ENCODE measurements at regions not wholly inside any gene's neighbourhood (a gene's known extent, or its start where the extent isn't known, plus 50 kb on each side); places are given as distances from the start of the nearest gene placed in this dataset.
"Not testable (repeated sequence)": the region's sequence is repeated elsewhere in the genome, so short reads cannot be mapped to it uniquely, and the experiment has no call there.

DNA sequence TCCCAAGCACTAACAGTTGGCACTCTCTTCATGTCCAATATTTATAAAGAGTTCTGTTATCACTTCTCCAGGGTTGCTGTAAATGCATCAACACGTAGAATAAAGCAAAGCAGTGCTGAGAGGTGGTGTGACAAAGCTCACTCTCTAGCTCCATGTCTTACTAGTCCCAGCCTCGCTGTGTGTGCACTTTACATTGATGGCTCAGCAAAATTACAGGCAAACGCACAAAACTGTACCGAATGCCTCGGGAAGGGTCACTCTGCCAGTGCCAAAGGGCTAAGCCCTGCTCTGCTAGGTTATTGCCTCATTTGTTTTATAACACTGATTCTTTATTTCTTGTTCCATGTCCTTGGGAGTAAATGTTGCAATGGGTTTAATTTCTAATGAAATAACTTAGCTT, 1005.9 kb upstream of the WWC1 start:
- DNase-seq (ENCODE audit: low spot score), result no peak

DNA sequence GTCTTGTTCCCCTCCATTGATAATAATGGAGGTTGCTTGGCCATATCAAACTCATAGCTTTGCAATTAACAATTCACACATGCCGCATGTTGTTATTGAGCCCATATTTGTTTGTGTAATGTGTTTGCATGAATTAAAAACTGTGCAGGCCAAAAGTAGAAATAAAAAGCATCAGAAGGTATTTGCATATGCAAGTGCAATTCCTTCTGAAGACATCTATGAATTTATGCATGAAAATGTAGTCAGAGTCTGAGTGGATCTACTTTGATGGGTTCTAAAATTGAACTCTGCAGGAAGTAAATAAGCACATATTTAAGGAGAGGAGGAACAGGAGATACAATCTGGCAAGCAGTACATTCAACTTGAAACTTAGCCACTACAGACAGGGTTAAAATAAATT, 1004.6 kb upstream of the WWC1 start:
- DNase-seq (ENCODE audit: low spot score), result no peak

DNA sequence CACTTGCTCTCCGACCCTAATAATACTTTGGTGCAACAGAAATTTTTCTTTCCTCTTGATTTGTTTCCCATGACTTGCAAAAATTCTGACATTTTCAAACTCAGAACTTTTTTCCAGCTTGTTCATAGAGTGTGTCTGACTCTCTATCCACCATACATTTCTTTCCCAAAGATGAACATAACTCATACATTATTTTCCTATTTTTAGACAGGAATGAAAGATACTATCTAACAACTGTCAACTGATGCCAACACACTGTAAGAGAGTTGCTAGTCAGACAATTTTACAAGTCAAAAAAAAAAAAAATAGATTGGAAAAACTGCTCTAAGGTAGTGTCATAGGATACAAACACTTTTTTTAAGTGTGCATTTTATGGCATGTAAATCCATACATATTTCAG, 1001.0 kb upstream of the WWC1 start:
- DNase-seq (ENCODE audit: low spot score), result no peak

DNA sequence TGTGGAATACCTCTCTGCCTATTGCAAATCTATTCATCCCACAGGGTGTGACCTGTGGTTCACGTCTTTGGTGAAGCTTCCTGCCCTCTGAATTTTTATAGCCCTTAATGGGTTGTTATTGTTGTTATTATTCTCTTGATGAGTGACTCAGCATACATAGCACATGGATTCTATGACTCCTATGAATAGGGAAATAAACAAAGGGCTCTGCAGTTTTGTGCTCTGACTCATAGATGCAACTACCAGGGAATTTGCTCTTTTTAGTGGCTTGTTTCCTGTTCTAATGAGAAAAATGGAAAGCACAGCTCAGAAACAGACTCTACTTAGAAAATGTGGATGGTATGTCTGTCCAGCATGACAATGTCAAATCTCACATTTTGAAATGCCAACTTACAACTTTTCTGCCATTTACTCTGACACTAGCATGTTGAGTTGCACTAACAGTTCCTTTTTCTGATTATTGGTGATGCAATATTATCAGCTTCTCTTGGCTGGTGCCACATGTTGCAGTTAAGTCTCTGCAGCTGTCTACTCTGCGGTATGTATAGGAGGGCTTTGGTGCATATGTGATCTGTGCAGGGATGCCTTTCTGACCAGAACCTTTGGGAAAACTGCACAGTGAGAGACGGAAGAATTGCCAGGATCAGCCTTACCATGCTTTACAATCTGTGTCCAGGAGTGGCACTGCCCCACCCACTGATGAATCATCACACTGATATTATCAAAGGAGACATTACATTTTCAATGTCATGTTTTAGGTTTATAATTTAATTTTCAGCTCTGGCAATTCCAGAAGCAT, 996.4 kb upstream of the WWC1 start:
- no peak for DNase-seq (ENCODE audit: low spot score)

DNA sequence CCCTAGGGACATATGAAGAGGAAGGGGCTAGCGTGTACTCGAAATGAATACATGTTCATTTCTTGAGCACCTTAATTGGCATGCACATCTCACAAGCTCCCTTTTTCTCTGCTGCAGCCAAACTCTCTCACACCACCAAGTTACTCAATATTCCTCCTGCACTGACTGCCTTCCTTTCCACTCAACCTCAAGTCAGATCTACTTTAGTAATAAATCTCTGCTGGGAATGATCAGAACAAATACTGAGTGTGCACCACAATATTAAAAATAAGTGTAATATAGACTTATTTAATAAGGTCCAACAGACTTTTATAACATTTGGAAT, 995.8 kb upstream of the WWC1 start:
- DNase-seq (ENCODE audit: low spot score), result no peak

DNA sequence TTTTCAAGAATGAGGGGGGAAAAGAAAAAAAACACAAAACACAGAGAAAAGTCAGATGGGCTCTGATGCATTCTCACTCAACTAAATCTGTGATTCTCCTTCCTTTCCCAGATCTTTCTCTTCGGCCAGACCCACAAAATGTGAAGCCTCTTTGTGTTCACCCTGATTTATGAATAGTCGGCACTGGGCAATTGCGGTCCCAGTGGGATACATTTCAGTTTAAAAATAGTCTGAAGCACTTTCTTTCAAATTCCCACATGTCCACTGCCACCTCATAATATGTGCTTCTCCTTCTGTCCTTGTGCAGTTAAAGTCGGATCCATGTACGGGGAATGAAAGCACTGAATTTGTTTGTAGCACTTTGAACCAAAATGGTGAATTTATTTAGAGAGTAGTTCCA, 995.4 kb upstream of the WWC1 start:
- DNase-seq (ENCODE audit: low spot score), result no peak

DNA sequence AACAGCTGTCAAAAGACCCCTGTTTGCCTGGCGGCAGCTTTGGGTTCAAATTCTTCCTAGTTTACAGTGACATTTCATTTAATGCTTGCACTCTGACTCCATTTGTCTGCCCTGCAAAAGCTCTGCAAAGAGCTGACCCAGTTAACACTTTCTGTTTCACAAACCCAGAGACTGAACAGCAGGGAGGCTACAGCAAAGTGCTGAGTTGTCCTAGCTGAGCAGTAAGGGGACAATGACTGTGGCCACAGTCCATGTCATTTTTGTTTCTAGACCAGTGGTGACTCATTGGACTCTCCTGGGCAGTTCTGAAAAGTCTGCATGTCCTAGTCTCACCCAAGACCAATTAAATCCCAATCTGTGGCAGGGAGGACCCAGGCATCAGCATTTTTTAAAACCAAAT, 994.8 kb upstream of the WWC1 start:
- DNase-seq (ENCODE audit: low spot score), result no peak

DNA sequence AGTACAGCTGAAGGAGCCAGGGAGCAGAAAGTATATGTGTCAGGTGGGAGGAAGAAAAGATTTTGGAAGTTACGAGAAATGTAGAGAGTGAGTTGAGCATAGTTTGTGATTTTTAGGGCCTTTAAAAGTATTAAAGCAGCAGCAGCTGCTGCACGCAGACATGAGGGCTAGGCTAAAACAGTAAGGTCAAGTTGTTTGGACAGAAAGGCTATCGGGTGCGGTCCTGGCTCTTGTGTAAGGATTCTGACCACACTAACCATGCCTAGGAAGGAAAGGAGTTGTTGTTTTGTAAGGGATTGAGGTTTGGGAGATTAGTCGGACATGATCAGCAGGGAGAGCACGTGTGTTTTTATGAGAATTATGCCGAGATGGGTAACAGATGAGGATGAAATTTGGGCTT, 991.6 kb upstream of the WWC1 start:
- DNase-seq (ENCODE audit: low spot score), result not testable (repeated sequence)

DNA sequence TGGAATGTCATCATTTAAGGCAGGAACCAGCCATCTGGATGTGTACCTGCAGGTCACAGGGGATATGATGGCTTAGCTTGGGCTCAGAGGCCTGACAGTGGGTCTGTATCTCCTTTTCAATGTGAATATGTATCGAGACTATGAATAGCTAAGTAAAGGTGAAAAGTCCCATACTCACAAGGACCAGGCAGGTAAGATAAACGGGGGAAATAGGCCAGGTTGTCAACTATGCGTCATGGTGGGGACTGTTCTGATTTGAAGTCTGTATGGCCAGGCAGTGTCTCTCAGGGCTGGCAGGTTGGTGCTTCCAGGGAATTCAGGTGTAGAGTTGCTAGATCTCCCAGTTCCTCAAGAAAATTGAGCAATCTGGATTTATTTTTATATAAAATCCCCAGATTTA, 987.9 kb upstream of the WWC1 start:
- no peak for DNase-seq (ENCODE audit: low spot score)

DNA sequence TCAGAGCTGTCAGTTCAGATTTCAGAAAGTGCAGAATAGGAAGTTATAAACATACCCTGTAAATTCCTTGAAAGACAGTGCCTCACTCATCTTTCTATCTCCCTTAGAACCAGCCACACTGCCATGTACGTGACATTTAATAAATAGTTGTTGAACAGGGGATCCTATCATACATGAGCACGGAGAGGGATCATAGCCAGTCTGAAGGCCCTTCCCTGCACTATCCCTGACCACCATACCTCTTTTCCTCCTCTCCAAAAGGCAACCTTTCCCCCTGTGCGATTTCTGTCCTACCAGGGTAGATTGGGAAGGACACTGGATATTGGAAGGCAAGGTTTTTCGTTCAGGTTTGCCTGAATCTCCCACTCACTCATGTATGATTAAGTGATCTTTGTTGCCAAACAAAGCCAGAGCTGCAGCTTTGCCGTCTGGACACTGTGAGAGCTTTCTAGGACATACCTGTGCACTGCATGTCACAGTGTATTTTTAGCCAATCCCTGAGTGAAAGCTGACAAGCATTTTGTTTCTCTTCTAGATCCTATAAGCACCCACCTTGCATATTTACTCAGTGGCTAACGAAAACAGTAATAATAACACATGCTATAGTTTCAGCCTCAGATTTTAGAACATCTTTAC, 986.5 kb upstream of the WWC1 start:
- no peak for DNase-seq (ENCODE audit: low spot score)

DNA sequence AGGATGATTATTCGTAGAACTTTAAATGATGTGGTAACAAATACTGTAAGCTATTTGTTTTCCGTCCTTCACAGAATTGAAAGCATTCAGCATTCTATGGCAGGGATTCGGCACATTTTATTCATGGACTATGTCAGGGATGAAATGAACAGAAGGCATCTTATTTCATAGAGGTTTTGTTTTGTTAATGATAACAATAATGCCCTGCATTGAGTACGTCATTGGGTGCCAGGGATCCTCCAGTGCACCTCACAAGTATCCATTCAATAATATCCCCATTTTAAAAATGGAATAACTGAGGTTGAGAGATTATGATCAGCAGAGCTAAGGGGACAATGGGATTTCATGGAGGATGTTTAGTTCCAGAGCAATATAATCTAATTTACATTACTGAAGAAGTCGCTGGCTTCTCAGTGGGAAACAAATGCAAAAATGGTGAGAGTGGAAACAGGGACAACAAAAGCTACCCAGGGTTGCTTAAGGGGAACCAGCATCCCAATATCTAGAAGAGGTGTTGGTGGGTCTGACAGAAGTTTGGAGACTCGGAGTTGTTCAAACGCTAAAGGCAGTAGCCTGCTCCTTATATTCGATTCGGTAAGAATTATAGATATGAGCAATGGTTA, 985.7 kb upstream of the WWC1 start:
- DNase-seq (ENCODE audit: low spot score), result no peak

DNA sequence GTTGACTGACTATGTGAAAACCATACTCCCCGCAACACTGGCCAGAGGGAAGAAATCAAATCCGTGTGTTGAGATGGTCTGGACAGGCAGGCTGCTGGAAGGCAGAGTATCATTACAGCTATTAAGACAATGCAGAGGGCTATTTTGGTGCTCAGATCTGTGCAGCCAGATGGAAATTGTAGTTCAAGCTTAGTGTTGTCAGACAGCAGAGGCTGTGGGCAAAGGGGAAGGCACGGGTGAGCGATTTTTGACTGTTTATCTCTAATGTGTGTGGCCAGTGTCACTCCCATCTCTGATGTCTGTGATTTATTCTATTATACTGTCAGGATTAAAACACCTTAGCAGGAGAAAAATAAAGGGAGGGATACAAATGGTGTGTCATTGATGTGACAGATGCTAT, 984.4 kb upstream of the WWC1 start:
- DNase-seq (ENCODE audit: low spot score), result no peak

DNA sequence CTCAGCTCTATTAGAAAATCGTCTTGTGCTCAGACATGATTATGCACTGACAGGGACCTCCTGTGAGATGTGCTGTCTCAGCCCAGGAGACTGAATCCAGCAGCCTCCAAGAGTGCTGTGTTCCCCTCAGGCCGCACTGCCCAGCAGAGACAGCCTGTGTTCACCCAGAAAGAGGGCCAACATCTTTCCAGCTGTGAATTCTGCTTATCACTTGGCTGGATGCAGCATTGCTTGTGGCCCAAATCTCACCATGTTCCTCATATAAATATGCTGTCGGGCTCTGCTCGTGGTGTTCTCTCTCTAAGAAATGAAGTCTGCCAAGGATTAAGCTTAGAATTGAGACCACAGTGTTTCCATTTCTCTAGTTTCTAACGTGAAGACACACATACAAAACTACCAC, 983.0 kb upstream of the WWC1 start:
- DNase-seq (ENCODE audit: low spot score), result no peak

DNA sequence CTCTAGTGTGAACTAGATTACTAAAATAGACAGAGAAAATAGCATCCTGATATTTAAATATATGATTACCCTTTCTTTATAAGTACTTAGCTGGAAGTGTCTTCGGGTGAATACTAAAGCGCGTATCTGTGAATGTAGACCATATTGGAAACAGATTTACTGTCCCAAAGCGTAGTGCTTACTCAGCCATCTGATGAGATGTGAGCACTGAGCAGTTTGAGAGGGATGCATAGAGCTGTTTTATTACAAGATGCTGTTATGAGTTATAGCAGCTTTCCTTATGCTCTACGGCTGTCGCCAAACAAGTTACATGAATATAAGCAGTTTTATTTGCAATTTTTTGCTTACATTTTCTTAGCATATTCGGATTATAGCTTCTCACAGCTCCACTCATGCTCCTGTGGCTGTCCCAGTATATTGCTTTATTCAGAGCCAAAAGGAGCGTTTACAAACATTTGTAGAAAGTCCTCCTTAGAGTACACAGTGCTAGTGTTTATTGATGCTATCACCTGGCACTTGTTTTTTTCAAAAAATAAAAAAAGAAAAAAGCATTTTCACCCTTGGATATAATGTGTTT, 981.4 kb upstream of the WWC1 start:
- DNase-seq (ENCODE audit: low spot score), result no peak

DNA sequence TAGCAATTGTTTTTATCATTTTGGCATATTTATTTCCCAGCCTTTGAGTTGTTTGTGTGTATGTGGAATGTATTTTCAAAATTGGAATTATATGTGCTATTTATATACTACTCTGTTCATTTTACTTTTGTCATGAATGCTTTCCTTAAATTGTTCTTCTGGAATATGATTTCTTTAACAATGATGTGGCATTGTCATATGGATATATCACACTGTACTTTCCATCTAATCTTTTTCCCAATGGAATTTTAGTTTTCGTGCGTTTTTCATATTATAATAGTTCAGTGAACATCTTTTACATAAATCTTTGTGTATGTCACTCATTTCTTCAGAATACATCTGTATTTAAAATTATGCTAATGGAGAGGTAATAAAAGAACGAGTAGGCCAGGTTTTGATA, 980.1 kb upstream of the WWC1 start:
- DNase-seq (ENCODE audit: low spot score), result no peak

DNA sequence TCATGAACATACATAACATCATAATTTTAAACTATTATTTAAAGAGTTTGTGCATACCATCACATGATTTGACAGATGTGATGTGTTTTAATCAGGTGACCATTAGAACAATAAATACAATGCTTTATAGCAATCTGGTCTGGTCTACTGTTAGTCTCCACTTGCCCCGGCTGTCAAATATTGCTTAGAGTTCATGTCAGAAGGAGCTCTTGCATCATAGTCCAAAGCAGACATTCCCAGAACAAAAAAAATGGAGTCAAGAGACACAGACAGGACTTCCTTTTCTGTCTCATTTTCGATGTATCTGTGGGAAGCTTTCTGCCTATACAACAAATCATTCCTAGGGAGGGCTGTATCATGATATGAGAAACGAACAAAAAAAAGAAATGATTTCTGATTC, 979.2 kb upstream of the WWC1 start:
- DNase-seq (ENCODE audit: low spot score), result no peak

DNA sequence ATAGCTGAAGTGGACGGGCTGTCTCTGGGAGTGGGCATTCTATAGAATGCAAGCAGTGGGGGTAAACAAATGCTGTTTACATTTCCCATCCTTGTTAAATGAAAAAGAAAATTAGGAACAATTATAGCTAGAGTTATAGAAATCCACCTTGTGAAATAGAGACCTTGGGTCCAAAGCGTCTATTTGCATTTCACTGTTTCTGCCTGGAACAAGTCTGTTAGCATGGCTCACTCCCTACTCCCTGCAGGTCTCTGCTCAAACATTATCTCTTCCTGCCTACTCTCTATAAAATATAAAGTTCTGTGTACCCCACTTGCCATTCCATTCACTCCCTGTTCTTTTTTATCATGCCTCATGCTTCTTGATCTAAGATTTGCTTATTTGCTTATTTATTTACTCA, 975.7 kb upstream of the WWC1 start:
- DNase-seq (ENCODE audit: low spot score), result no peak

DNA sequence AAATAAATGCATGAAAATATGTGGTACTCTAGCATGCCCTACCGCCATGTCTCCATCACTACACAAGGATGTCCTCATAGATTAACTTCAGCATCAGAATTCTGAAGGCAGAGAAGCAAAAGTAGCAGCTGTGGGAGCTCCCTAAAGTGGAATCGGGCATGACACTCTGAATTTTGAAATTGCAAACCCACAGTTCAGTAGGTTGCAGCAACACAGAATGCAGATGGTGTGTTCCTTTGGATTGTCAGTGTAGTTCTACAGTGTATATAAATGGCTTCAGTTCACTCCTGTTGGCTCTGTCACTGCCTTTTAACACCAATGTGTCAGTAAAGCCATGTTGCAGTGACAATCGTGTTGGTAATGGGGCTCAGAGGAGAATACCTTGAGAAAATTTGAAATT, 973.6 kb upstream of the WWC1 start:
- no peak for DNase-seq (ENCODE audit: low spot score)

DNA sequence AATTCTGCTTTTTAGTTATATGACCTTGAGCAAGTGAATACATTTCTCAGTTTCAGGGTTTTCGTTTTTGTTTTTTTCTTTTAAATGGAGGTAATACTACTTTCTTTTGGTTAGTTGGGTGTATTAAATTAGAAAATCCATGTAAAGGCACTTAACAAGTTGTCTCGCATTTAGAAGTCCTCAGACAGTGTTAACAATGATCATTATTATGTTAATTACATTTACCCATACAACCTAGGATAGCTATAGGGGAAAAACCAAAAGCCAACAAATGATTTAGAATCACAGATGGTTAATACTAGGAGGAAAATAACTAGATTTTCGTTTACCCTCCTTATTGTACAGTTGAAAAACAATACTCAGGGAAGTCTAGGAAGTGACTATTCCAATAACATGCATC, 972.2 kb upstream of the WWC1 start:
- no peak for DNase-seq (ENCODE audit: low spot score)

DNA sequence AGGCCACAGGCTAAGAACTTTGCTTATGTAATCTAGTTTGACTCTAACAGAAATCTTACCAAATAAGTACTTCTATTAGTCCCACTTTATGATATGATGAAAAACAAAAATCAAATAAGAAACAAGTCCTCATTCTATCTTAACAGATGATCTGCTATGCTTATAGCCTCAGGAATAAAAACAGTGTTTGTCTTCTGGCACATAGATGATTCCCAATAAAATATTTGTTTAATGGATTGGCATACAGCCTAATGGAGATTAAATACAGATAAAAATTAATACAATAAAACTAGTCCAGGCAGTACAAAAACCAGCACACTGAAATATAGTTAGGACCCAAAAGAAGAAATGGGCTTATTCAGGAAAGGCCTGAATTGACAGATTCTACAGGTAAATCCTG, 971.4 kb upstream of the WWC1 start:
- no peak for DNase-seq (ENCODE audit: low spot score)

DNA sequence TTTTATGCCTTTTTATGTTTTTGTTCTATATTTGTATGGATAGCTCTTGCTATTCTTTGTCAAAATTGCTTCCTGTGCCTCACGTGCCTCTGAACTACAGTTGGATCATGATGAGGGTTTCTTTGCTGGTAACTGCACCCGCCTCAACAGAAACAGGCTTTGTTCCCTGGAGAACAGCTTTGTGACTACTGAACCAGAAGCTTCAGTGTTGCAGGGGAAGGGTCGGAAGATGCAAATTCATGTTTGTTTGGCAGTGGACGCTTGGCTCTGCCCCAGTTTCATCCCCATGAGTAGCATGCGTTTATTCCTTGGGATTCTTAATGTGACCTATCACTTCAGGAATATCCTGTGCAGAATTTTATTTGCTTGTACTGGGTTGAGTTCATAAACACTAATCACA, 959.1 kb upstream of the WWC1 start:
- no peak for DNase-seq (ENCODE audit: low spot score)

DNA sequence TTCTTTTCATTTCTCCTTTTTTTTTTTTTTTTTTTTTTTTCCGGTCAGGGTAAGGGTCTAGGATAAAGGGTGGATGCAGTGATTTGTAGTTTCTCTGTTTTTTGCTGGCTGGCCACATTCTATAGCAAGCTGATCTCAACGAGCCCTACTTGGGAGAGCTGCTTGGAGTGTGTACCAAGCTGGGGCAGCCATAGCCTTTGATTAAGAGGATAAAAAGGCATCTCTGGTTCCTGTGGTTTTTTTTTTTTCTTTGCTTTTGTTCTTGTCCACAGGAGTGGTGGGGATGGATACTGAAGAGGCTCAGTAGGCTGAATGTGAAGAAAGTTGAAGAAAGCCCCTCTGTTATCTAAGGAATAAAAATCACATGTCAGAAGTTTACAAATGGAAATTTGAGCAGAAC, 955.3 kb upstream of the WWC1 start:
- no peak for DNase-seq (ENCODE audit: low spot score)

DNA sequence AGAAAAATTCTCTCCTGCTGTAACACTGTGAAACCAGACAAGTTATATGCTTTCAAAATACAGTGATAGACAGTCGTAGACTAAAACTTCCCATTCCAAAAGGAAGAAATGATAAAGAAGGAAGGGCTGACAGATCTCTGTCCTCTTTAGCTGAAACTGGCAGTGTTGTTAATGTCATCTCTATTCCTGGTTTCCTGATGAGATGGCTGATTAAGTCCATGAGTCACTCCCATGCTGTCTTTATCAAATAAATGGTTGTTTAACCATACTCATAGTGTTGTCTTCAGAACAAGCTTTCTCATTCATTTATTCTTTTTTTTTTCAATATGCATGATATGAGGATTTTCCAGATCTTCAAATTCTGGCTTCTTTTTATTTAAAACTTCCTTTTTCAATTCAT, 952.2 kb upstream of the WWC1 start:
- DNase-seq (ENCODE audit: low spot score), result no peak

DNA sequence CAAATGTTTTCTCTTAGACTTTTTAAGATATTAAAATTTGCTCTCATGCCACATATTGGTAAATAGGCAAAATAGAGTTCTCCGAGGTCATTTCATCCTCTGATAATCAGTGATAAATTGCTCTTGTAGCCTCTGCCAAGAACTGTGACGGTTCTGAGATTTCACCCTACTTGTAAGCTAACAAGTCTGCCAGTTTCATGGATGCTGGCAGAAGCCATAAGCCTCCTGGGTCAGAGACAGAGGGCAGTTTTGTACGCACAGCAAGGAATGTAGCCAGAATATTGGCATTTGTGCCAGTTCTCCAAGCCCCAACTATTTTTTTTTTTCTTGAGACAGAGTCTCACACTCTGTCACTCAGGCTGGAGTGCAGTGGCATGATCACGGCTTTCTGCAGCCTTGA, 945.0 kb upstream of the WWC1 start:
- no peak for DNase-seq (ENCODE audit: low spot score)
